RKO (cell line): ENCODE measurements at regions not wholly inside any gene's neighbourhood (a gene's known extent, or its start where the extent isn't known, plus 50 kb on each side); places are given as distances from the start of the nearest gene placed in this dataset.
"Not testable (repeated sequence)": the region's sequence is repeated elsewhere in the genome, so short reads cannot be mapped to it uniquely, and the experiment has no call there.

Experiments
- DNase-seq: peaks from one replicate; pipeline ENCODE4 v3.0.0-alpha.2; 2016; ENCODE audit warnings: low spot score

DNA sequence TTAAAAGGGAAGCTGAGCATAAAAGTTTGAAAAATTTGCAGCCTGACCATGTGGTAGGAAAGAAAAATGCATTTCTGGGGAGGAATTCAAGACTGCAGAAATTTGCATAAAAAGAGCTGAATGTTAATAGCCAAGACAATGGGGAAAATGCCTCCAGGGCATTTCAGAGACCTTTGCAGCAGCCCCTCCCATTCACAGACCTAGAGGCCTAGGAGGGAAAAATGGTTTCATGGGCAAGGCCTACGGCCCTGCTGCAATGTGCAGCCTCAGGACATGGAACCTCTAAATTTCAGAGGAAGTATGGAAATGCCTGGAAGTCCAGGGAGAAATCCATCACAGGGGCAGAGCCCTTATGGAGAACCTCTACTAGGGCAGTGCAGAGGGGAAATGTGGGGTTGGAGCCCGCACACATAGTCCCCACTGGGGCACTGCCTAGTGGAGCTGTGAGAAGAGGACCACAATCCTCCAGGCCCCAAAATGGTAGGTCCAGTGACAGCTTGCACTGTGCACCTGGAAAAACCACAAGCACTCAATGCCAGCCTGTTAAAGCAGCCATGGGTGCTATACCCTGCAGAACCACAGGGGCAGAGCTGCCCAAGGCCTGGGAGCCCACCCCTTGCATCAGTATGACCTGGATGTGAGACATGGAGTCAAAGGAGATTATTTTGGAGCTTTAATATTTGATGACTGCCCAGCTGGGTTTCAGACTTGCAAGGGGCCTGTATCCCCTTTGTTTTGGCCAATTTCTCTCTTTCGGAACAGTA, 243.8 kb downstream of the DNAJB9 start:
- peak; percentile 13 for DNase-seq

DNA sequence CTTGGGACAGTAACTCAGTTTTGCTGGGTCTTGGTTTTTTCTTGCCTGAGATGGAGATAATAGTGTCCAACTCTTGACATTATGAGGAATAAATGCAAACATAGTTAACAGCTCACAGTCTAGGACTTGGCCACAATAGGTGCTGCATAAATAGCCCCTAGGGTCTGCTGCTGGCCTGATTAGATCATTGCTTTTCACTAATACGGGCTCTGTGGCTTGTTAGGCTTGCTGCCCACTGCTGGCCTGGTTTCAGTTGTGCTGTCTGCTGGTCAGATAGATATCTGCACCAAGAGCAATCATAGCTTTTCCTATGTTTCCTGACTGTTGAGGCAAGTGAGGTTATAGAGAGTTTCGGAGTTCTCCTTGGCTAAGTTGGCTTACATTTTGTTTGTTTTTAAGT, 246.1 kb downstream of the DNAJB9 start:
- no peak for DNase-seq

DNA sequence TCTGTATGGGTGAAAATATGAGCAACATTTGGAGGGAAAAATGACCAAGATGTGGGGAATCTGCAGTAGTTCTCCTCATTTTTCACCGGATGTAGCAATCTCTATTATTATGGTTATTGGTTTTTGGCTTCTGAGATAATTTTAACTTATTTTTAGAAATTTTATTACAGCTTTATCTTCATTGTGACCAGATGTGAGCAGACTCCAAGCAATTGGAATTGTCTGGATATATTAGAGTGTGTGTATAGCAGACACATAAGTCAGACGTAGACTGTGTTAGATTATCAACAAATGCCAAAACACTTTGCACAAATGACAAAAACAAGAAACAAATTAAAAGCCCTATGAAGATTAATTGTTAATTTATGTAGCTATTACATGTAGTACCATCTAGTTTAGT, 249.1 kb downstream of the DNAJB9 start:
- no peak for DNase-seq

DNA sequence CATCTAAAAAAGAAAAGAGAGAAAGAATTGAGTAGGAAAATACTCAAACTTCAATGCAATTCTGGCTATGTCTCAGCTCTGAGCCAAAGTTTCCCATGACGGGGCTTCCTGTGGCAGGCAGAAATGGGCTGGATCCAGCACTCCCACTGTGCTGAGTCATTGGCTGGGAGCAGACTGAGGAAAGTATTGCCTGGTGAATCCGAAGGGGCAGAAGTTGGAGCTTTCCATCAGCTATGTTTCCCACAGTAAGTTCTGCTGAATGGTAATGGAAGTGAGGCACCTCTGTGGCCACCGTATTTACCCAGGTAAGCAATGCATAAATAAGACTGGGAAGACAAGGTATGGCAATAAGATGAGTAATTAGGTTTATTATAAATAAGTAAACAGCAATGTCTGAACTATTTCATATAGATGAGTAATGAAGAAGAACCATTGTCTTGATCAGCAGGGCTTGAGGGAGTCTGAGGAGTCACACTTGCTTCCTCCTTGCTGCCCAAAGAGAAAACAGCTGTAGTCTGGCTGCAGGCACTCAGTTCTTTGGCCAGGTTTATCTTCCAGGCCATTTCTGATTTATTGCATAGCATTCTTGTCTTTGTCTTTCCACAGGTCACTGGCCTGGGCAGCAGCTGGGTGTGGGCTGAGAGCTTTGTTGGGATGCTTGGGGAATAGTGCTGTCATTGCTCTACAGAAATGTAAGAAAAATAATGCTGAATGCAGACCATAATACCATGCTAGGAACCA, 255.3 kb downstream of the DNAJB9 start:
- DNase-seq = peak; percentile 83

DNA sequence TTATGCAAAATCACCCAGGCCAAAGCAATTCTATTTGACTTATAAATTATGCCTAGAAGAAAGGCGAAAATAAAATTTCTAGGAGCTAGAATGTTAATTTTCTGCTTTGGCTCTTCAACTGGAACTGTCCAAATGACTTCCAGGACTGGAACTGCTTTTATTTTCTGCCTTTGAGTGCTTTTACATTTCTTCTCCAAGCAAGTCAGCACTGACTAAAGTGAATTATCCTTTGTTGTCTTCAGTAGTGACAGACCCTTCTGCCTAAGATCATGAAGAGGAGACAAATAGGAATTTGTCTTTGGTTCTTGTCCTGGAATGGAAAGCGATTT, 255.9 kb downstream of the DNAJB9 start:
- no peak for DNase-seq

DNA sequence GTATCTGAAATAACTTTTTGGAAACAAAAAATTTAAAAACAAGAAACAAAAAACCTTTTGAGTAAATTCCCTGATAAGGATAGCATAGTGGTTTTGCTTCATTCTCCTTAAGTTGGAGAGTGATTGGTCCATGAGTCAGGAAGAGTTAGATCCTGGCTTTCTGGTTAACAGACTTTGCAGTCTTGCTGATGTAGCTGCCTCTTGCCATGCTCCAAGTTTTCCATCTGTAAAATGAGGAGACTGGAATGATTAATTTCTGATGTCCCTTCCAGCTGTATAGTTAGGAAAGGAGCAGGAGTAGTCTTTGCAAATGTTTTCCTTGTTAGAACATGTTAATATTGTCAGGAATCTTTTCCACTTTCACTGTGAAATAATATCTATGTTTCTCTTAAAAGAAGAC, 266.6 kb downstream of the DNAJB9 start:
- peak; percentile 13 for DNase-seq

DNA sequence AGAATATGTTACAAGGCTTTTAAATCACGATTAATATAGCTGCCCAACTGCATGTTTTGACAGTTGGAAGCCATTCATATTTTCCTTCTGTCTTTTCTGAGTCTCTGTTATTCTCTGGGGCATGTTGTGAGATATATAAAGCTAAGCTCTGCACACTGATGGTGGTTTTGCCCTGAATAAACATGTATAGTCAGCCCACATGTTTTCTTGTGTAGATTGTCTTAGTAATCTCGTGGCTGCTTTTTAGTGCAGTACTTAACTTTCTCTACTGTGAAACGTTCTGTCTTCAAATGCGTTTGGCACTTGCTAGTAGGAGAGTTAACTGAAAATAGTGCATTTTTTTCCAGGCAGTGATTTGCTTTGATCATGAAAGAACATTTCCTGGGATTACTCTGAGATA, 268.5 kb downstream of the DNAJB9 start:
- no peak for DNase-seq

DNA sequence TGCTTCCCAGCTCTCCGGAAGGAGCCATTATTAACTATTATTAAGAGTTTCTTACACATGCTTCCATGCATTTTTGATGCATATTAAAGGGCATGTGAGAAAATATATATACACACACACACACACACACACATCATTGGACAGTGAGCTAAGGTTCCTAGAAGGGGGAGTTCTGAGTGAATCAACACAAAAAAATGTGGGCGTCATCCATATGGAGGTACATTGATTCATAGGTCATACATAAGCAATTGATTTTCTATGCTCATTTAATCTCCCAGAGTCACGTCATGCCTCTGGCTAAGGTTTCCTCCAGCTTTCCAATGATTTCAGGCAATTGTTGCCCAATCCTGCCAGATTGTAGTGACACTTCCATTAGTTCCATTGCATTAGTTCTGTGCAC, 269.4 kb downstream of the DNAJB9 start:
- DNase-seq = peak; percentile 55

DNA sequence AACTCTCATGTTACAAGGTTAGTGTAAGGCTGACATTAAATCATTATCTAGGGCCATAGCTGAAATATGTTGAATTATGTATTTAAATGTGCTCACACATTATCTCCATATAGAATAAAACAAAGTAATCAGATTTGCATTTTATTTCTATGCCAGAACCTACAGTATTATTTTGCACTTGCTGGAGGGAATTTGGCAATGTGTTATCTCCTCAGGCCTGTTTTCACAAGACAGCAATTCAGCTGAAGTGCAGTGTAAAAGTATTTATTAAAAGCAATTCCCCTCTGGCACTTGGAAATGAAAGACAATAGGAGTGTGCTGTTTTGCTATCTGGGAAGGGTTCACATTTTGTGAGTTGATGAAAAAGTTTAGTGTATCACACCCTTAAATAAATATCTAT, 276.3 kb downstream of the DNAJB9 start:
- DNase-seq = no peak

DNA sequence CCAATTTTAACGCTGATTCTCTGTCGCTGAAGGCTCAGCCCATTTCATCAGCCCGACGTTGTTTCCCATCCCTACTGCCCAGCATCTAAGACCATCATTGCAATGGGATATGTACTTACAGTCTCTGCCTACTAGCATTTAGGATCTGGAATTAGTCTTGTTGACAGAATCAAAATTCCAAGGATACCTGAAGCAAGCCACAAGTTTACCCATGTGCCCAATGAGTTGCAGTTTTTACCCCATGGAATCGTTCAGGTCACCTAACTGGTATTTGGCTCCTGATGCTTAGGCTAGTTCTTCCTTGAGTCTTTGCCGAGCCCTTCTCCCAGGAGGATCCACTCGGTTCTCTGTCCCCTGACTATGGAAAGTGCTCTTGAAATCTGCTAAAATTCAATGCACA, 276.8 kb downstream of the DNAJB9 start:
- no peak for DNase-seq

DNA sequence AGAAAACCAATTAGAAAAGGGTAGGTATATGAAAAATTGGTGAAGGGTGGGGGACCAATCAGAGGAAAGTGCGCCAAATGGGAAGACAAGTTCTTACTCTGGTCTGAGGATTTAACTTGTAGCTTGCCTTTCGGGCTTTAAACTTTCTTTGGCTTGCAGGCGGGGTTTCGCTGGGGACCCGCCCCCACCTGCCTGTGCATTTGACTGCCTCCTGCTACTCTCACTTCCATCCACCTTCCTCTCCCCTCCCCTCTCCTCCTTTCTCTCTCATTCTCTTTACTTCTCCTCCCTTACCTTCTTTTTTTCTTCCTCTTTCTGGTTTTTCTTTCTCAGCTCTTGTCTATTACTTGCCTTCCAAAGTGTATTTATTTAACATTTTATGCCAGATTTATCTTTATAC, 278.8 kb downstream of the DNAJB9 start:
- no peak for DNase-seq

DNA sequence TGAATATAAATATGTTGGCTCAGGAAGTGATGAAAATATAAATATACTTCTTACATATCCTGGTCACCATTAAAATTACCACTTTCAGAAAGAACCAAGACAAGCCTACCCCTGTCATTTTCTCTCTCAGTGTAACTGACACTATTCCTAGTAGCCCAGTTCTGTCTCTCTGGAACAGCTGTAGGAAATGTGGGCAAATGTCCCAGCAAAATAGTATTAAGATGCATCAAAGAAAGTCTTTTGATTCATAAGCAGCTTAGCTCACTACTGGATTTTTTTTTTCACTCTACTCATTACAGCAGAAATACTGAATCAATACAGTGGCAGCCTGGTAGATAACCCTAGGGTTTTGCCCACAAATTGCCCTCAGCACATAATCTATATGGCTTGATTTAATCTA, 290.9 kb downstream of the DNAJB9 start:
- no peak for DNase-seq

DNA sequence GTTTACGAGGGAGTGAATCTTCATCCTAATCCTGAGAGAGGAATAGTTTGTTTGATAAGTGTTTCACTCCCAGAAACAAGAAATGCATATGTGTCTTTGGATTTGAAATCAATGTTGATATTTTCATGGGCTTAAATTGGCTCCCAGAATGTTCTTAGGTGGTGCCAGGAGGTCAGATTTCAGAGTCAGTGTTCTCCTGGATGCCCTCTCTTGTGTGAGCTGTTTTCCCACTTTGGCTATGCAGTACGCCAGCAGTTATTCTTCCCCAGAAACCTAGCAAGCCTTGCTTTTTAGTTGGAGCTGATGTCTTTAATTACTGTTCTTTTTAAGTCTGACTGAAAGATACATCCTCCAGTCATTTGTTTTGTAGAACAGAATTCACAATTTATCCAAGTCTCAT, 291.4 kb downstream of the DNAJB9 start:
- no peak for DNase-seq

DNA sequence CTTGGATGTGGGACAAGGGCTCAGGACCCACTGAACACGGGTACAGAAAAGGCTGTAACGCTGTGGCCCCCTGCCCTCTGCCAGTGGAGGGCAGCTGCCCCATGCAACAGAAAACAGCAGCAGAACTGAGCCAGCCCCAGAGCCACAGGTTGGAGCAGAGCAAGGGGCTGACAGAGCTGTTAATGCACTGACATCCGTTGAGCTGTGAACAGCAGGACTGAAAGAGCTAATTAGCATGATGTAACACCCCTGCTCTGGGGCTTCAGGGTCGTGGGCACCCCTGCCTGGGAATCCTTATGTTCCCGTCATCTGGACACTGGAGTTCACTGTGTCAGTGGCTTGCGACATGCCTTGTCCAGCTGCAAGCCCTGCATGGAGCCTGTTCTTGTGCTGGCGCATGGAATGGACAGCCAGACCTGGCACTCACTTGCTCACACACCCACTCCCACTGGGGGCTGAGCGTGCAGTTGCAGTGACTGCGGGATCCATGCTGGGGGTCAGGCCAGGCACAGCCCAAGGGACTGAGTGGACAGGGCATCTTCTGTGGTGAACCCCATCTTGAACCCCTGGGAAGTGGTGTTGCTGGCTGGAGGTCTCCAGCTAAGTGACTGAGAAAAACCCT, 293.7 kb downstream of the DNAJB9 start:
- no peak for DNase-seq

DNA sequence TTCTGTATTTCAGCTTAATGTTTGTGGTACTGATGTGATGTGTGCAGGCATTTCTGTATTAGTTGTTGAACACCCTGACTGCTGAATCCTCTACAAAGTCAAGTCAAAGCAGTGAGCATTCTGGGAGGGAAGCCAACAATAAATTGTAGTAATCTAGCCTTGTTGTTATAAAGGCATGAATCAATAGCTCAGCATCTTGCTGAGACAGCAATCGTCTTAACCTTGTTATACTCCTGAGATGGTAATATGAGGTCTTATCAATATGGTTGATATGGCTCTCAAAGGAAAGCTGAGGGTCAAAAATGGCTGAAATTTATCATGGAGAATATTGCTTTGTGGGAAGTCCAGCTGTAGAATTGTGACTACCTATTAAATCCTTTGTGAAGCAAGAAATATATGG, 299.4 kb downstream of the DNAJB9 start:
- no peak for DNase-seq

DNA sequence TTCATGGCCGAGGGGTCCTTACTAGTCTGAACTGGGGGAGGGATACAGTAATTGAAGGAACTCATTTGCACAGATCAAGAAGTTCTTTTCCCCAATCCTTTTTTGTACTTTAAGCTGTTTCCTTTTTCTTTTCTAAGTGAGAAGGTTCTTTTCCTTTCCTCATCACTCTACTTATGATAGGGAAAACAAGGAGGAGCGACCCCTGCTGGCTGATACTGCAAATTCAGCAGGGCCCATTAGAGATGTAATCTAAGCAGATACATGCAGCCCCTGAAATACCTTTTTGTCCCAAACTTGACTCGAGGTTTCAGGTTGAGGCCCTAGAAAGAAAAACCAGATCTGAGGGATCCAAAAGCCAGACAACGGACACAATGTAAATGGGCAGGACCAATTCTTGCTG, 305.5 kb downstream of the DNAJB9 start:
- DNase-seq = no peak

DNA sequence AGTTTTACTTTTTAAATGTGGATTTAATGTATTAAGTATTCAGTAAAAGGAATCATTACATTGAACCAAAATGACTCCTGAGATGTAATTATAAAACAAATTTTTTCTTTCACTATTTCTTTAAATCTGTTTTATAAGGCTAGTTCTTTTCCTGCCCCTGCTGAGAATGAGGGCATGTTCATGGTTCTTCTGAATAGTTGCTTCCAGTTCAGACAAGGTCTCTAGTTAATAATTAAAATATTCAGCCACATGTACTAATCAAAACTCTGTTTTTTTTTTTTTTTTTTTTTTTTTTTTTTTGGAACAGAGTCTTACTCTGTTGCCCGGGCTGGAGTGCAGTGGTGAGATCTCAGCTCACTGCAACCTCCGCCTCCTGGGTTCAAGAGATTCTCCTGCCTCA, 321.2 kb downstream of the DNAJB9 start:
- no peak for DNase-seq

DNA sequence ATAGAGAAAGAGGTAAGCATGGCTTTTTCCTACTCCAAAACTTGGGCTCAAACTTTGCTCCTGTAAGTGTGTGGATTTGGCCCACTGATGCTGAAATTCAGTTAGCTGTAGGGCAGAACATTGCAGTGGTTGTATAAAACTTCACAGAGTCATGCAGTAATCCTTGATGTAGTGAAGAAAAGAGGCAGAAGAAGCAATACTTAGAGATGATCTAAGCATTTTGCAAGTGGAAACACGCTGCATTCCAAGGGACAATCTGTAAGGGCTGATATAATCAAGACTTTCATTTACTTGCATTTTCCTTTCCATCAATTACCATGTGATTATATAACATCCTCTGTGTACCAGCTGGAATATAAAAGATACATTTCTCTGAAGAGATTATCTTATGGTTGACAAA, 338.8 kb downstream of the DNAJB9 start:
- no peak for DNase-seq

DNA sequence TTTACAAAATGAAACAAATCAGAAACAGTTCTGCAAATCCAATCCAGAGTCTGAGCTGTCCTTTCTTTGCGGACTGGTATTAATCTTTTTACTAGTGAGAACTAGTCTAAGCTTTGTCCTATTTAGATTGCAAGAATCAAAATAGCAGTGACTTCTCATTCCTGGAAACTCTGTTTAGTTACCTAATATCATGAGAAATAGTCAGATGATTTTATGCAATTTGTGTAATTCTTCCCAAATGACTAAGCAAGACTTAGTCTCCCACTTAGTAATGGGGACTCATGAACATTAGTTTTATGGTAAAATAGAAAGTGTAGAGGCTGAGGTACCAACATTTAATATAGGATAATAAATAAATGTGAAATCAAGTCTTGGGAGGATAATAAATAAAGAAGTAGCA, 341.3 kb downstream of the DNAJB9 start:
- peak; percentile 29 for DNase-seq

DNA sequence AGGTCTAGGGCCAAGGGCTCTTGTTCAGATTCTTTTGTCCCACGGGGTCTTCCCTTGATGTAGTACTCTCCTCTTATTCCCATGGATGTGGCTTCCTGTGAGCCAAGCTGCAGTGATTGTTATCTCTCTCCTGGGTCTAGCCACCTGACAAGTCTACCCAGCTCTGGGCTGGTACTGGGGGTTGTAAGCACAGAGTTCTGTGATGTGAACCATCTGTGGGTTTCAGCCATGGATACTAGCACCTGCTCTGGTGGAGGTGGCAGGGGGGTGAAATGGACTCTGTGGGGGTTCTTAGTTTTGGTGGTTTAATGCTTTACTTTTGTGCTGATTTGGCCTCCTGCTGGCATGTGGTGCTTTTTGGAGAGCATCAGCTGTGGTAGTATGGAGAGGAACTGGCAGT, 350.8 kb downstream of the DNAJB9 start:
- no peak for DNase-seq

DNA sequence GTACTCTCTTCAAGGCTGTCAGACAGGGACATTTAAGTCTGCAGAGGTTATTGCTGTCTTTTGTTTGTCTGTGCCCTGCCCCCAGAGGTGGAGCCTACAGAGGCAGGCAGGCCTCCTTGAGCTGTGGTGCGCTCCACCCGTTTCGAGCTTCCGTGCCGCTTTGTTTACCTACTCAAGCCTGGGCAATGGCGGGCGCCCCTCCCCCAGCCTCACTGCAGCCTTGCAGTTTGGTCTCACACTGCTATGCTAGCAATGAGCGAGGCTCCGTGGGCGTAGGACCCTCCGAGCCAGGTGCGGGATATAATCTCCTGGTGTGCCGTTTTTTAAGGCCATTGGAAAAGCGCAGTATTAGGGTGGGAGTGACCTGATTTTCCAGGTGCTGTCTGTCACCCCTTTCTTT, 373.4 kb downstream of the DNAJB9 start:
- not testable (repeated sequence) for DNase-seq

DNA sequence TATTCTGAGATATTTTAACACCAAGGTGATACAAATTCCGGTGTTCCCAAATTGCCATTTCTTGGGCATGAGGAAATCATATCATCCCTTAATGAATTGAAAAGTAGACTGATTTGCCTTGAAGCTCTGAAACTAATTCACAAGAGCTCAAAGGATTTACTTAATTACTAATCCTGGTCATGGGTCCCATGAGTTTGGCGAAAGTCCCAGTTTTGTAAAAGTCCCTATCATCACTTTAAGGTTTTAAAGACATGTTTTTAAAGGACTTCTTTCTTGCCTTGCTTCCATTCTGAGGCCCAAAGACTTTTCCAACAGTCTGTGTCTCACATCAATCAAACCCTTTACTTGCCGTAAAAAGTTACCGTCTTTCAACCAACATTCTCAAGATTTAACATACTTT, 377.9 kb downstream of the DNAJB9 start:
- DNase-seq = no peak

DNA sequence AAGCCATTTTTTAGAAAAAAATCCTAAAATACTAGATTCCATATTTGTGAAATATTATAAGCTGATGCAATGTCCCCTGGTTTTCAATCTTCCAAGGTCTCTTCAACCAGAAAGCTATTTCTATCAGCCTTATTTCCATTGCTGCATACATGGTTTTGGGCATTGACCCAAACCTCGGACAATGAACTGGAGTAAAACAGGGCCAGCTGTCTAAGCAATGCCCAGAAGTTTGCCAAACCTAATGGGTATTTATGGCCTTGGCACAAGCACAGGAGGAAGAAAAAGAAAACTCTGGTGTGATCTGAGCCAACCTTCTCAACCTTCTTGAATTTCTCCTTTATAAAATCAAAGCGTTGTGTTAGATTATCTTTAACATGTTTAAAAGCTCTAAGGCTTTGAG, 402.3 kb downstream of the DNAJB9 start:
- no peak for DNase-seq

DNA sequence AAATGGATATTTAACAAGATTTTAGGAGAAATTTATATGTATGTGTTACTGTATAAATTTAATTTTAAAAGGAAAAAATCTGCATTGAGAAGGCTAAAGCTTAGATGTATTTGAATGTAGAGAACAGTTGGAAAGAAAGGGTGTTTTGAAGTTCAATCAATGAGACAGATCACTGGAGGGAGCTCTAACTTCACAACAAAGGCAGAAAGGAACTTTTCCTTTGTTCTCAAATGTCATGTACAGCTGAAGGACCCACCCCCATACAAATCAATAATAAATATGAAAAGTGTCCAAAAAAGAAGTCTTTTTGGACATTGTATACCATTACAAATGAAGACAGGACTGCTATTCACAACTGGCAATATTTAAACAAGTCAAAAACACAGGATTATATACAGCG, 403.4 kb downstream of the DNAJB9 start:
- peak; percentile 46 for DNase-seq
